ENCODE measurements at regions not wholly inside any gene's neighbourhood (a gene's known extent, or its start where the extent isn't known, plus 50 kb on each side); places are given as distances from the start of the nearest gene placed in this dataset.

GRCh38 chr5:97276474-97277120 lies 93.5 kb upstream of the RIOK2 start:
- H3K4me1 ChIP-seq (ENCODE audit: control insufficient read depth, insufficient read depth, low read length): no peaks in the 10 kb centered on the region
- H2BK15ac ChIP-seq (ENCODE audit: low read depth, low read length): no peak overlapping the region
- no peaks in the 10 kb centered on the region for H3K36me3 ChIP-seq (ENCODE audit: control insufficient read depth, insufficient read depth, low read length)
- no peak overlapping the region for H3K4me2 ChIP-seq (ENCODE audit: low read depth, low read length)
- no peak overlapping the region for H2AFZ ChIP-seq (replicated peaks; ENCODE audit: low read length, poor library complexity)
- intact Hi-C loops (cut with micrococcal nuclease) (no loop called here), in situ Hi-C loops (cut with MboI; ENCODE audit: low sequenced_read_pairs) (no loop called here), dilution Hi-C loops (cut with HindIII; ENCODE audit: low sequenced_read_pairs, unreplicated experiment) (no loop called here)
- no peaks in the 10 kb centered on the region for H3K9me1 ChIP-seq (ENCODE audit: insufficient read depth, low read length)
- H3K23ac ChIP-seq (ENCODE audit: low read depth, low read length): no peak overlapping the region
- no peak overlapping the region for H2BK120ac ChIP-seq (ENCODE audit: low read depth, low read length)
- no peak overlapping the region for H3K9ac ChIP-seq (ENCODE audit: low read depth, low read length)
- no peak overlapping the region for H3K4me3 ChIP-seq (ENCODE audit: insufficient read depth, low read depth, low read length)
- H2AK5ac ChIP-seq (ENCODE audit: low read depth, low read length): no peak overlapping the region
- no TSS peak for BruUV-seq (replicated peaks)
- no peak overlapping the region for H4K91ac ChIP-seq (ENCODE audit: insufficient read depth, low read depth, low read length)
- no peak overlapping the region for H2AK9ac ChIP-seq (replicated peaks; ENCODE audit: low read depth, low read length, poor library complexity)
- CTCF ChIA-PET: no interaction called here
- H3K56ac ChIP-seq (ENCODE audit: extremely low read depth, insufficient read depth, low read length): no peak overlapping the region
- no peaks in the 10 kb centered on the region for H3K27me3 ChIP-seq (ENCODE audit: control insufficient read depth, insufficient read depth, low read length)
- H4K5ac ChIP-seq (ENCODE audit: low read depth, low read length): no peak overlapping the region
- no peak overlapping the region for H2BK20ac ChIP-seq (ENCODE audit: low read depth, low read length)
- no peak overlapping the region for H3K27ac ChIP-seq (ENCODE audit: insufficient read depth, low read length)
- POLR2A ChIA-PET (ENCODE audit: unreplicated experiment): no interaction called here
- no peak overlapping the region for H4K8ac ChIP-seq (ENCODE audit: low read depth in 2 of 2, low read length in 2 of 2)
- H3K4ac ChIP-seq (ENCODE audit: low read depth, low read length): no peak overlapping the region
- H3K9me3 ChIP-seq (ENCODE audit: control insufficient read depth, insufficient read depth, low read length): no peaks in the 10 kb centered on the region
- H3K14ac ChIP-seq (replicated peaks; ENCODE audit: low read depth, low read length): no peak overlapping the region
- H4K20me1 ChIP-seq (ENCODE audit: insufficient read depth, low read length): no peaks in the 10 kb centered on the region
- TF ChIP-seq USF2 (IDR thresholded peaks at IDR 0.05; ENCODE audit: low read depth, low read length): no peak
- no peak for TF ChIP-seq SMC3 (IDR thresholded peaks at IDR 0.05; ENCODE audit: low read depth, low read length)
- no peak for TF ChIP-seq FOS (IDR thresholded peaks at IDR 0.05; ENCODE audit: low read depth, low read length)
- TF ChIP-seq RFX5 (IDR thresholded peaks at IDR 0.05; ENCODE audit: low read depth, low read length): no peak
- TF ChIP-seq POLR2A (IDR thresholded peaks at IDR 0.05; ENCODE audit: low read depth, low read length): no peak
- TF ChIP-seq MAZ (IDR thresholded peaks at IDR 0.05; ENCODE audit: borderline replicate concordance, low read depth, low read length): no peak
- TF ChIP-seq MXI1 (IDR thresholded peaks at IDR 0.05; ENCODE audit: borderline replicate concordance, low read depth, low read length): no peak
- TF ChIP-seq CHD1 (IDR thresholded peaks at IDR 0.05; ENCODE audit: low read depth, low read length): no peak
- no peak for TF ChIP-seq RAD21 (IDR thresholded peaks at IDR 0.05; ENCODE audit: low read length)
- TF ChIP-seq CEBPB (IDR thresholded peaks at IDR 0.05; ENCODE audit: low read depth, low read length): no peak
- no peak for TF ChIP-seq ELK1 (IDR thresholded peaks at IDR 0.05; ENCODE audit: borderline replicate concordance, low read depth, low read length)
- TF ChIP-seq NFE2L2 (IDR thresholded peaks at IDR 0.05; ENCODE audit: low read depth, low read length): no peak
- no peak for TF ChIP-seq MAFK (IDR thresholded peaks at IDR 0.05; ENCODE audit: low read depth, low read length)
- no peak for TF ChIP-seq CTCF (conservative IDR thresholded peaks at IDR 0.05; ENCODE audit: low read depth, low read length)
- TF ChIP-seq RCOR1 (IDR thresholded peaks at IDR 0.05; ENCODE audit: insufficient replicate concordance, low read length): no peak
- no peak for TF ChIP-seq BHLHE40 (IDR thresholded peaks at IDR 0.05; ENCODE audit: low read depth, low read length)
- H3K18ac ChIP-seq (ENCODE audit: low read depth, low read length): no peak overlapping the region
- H2BK5ac ChIP-seq (ENCODE audit: low read depth, low read length, poor library complexity, severe bottlenecking): no peak overlapping the region
- DNase-seq (no peak), ATAC-seq (ENCODE audit: low read depth) (no peak)
- WGBS, 2 experiments (ENCODE audit: extremely low coverage in 2 of 2, insufficient read length in 1 of 2): no CpG with 5 or more reads among the region's 3 CpGs
- no peaks in the 10 kb centered on the region for H3K79me1 ChIP-seq (ENCODE audit: low read depth in 1 of 2, low read length in 2 of 2)
